Ishikawa (cell line): ENCODE measurements at regions not wholly inside any gene's neighbourhood (a gene's known extent, or its start where the extent isn't known, plus 50 kb on each side); places are given as distances from the start of the nearest gene placed in this dataset.

Experiments
- CEBPB ChIP-seq: IDR thresholded peaks from 2 replicates; pipeline ENCODE4 v1.6.1; 2012
- CREB1 ChIP-seq: IDR thresholded peaks from 2 replicates; pipeline ENCODE4 v1.6.1; 2012; ENCODE audit warnings: low read depth
- EGR1 ChIP-seq: IDR thresholded peaks from 2 replicates; pipeline ENCODE4 v1.6.1; 2012
- EP300 ChIP-seq: IDR thresholded peaks from 2 replicates; pipeline ENCODE4 v1.6.1; 2012; ENCODE audit warnings: borderline replicate concordance
- FOXM1 ChIP-seq: IDR thresholded peaks from 2 replicates; pipeline ENCODE4 v1.6.1; 2012; ENCODE audit warnings: low read depth, borderline replicate concordance
- MAX ChIP-seq: IDR thresholded peaks from 2 replicates; pipeline ENCODE4 v1.6.1; 2012
- NFIC ChIP-seq: IDR thresholded peaks from 2 replicates; pipeline ENCODE4 v1.6.1; 2012
- RAD21 ChIP-seq: IDR thresholded peaks from 2 replicates; pipeline ENCODE4 v1.6.1; 2012; ENCODE audit warnings: low read depth
- TAF1 ChIP-seq: IDR thresholded peaks from 2 replicates; pipeline ENCODE4 v1.6.1; 2012; ENCODE audit warnings: low read depth, mild to moderate bottlenecking
- TCF12 ChIP-seq: IDR thresholded peaks from 2 replicates; pipeline ENCODE4 v1.6.1; 2012; ENCODE audit warnings: low read depth
- TEAD4 ChIP-seq: IDR thresholded peaks from 2 replicates; pipeline ENCODE4 v1.6.1; 2012
- YY1 ChIP-seq: IDR thresholded peaks from 2 replicates; pipeline ENCODE4 v1.6.1; 2012; ENCODE audit warnings: low read depth
- ZBTB7A ChIP-seq: IDR thresholded peaks from 2 replicates; pipeline ENCODE4 v1.6.1; 2012; ENCODE audit warnings: low read depth
- TF ChIP-seq, protein P1 (sequence below): IDR thresholded peaks from 2 replicates; pipeline ENCODE4 v1.6.1; 2012
- TF ChIP-seq, protein P2 (sequence below): IDR thresholded peaks from 2 replicates; pipeline ENCODE4 v1.6.1; 2012; ENCODE audit warnings: low read depth, mild to moderate bottlenecking

DNA sequence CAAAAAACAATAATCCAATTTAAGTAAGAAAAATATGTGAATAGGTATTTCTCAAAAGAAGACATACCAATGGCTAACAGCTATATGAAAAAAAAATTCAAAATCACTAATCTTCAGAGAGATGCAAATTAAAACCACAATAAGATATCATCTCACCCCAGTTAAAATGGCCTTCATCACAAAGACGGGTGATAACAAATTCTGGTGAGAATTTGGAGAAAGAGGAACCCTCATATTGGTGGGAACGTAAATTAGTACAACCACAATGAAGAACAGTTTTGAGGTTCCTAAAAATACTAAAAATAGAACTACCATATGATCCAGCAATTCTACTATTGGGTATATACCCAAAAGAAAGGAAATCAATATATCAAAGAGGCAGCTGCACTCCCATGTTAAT is 94.3 kb downstream of the TMEM167A start:
- TF ChIP-seq MAX, result no peak
- TF ChIP-seq TEAD4, result no peak
- TF ChIP-seq TAF1, result no peak
- TF ChIP-seq EP300, result no peak
- TF ChIP-seq, protein P1, sequence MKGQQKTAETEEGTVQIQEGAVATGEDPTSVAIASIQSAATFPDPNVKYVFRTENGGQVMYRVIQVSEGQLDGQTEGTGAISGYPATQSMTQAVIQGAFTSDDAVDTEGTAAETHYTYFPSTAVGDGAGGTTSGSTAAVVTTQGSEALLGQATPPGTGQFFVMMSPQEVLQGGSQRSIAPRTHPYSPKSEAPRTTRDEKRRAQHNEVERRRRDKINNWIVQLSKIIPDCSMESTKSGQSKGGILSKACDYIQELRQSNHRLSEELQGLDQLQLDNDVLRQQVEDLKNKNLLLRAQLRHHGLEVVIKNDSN, result no peak

GRCh38 chr5:82976887-82977286 is 100.3 kb downstream of the TMEM167A start:
- TF ChIP-seq TEAD4, result 0 out of 2 replicates have a peak, but pooled peaks have one; percentile 26

DNA sequence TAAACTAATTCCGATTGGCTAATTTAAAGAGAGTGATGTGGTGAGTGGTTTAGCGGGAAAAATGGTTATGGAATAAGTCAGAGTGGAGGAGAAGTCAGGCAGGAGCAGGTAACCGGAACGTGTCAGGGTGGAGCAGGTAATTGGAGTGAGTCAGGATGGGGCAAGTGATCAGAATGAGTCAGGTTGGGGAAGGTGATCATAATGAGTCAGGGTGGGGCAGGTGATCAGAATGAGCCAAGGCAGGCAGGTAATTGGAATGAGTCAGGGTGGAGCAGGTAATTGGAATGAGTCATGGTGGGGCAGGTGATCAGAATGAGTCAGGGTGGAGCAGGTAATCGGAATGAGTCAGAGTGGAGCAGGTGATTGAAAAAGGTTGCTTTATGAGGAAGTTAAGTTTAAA is 101.4 kb downstream of the TMEM167A start:
- TF ChIP-seq CEBPB (no peak), RAD21 (no peak), FOXM1 (no peak), MAX (no peak), CREB1 (no peak), EP300 (no peak), NFIC (no peak), YY1 (no peak), TAF1 (no peak), TCF12 (no peak), ZBTB7A (no peak), EGR1 (no peak), TEAD4 (no peak)
- TF ChIP-seq, protein P1, result no peak
- TF ChIP-seq, protein P2, sequence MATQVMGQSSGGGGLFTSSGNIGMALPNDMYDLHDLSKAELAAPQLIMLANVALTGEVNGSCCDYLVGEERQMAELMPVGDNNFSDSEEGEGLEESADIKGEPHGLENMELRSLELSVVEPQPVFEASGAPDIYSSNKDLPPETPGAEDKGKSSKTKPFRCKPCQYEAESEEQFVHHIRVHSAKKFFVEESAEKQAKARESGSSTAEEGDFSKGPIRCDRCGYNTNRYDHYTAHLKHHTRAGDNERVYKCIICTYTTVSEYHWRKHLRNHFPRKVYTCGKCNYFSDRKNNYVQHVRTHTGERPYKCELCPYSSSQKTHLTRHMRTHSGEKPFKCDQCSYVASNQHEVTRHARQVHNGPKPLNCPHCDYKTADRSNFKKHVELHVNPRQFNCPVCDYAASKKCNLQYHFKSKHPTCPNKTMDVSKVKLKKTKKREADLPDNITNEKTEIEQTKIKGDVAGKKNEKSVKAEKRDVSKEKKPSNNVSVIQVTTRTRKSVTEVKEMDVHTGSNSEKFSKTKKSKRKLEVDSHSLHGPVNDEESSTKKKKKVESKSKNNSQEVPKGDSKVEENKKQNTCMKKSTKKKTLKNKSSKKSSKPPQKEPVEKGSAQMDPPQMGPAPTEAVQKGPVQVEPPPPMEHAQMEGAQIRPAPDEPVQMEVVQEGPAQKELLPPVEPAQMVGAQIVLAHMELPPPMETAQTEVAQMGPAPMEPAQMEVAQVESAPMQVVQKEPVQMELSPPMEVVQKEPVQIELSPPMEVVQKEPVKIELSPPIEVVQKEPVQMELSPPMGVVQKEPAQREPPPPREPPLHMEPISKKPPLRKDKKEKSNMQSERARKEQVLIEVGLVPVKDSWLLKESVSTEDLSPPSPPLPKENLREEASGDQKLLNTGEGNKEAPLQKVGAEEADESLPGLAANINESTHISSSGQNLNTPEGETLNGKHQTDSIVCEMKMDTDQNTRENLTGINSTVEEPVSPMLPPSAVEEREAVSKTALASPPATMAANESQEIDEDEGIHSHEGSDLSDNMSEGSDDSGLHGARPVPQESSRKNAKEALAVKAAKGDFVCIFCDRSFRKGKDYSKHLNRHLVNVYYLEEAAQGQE, result no peak

DNA sequence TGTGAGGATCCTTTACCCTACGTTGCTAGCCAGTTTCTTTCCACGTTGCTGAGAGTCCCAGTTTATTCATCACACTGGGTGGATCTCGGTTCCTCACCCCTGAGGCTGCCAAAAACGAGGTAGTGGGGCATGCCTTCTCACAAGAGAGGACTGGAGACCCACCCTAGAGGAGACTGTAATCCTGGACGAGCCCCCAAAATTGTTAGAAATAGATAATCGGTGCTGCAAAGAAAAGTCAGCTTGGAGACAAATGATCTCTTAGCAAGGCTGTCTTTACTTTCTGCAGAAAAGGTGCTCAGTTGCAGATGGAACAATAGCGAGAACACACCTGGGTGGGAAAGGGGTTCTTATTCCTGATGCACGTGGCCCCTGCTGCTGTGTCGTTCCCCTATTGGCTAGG is 101.8 kb downstream of the TMEM167A start:
- TF ChIP-seq, protein P1, result no peak
- TF ChIP-seq EP300, result no peak
- TF ChIP-seq, protein P2, result no peak
- TF ChIP-seq YY1, result no peak
- TF ChIP-seq TAF1, result no peak
- TF ChIP-seq EGR1, result no peak
- no peak for TF ChIP-seq ZBTB7A
- no peak for TF ChIP-seq CEBPB
- TF ChIP-seq TCF12, result no peak
- TF ChIP-seq FOXM1, result no peak
- no peak for TF ChIP-seq RAD21
- no peak for TF ChIP-seq NFIC
- TF ChIP-seq TEAD4, result no peak
- TF ChIP-seq CREB1, result no peak
- TF ChIP-seq MAX, result no peak

DNA sequence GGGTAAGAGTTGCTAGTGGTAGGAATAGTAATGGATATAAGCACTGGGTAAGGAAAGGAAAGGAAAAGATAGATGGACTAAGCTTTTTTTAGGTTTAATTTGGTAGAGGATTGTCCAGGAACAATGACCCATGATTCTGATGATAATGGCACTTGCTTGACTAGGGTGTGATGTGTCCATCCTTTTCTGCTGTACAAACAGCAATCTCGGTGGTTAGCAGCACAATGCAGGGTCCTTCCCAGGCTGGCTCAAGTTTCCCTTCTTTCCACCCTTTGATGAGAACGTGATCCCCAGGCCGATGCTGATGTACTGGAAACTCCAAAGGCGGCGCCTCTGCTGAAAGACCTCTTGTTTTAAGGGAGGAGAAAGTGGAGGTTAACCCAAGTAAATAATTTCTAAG is 105.3 kb downstream of the TMEM167A start:
- TF ChIP-seq FOXM1 (no peak), TEAD4 (no peak), NFIC (no peak), EGR1 (no peak), CREB1 (no peak), YY1 (no peak)
- TF ChIP-seq, protein P1, result no peak

DNA sequence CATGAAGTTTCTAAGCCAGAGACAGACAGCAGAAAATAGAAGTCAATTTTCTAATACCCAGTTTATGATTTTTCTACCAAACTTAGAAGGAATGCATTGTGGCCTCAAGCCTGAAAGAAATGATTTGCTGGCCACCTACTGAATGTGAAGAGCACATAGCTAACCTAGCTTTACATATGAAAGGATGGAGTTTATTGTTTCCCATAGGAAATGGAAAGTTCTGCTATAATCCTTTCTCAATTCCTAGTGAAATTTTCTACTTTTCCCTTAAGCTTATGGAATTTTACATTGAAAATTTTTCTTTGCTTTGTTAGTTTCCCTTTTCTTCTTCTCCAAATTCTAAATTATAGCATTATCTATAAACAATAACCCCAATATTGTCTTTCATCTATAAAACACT is 110.1 kb downstream of the TMEM167A start:
- TF ChIP-seq YY1 (no peak), EGR1 (no peak), FOXM1 (no peak), ZBTB7A (no peak), EP300 (no peak), CEBPB (no peak), TEAD4 (no peak), RAD21 (no peak), TAF1 (no peak), CREB1 (no peak), NFIC (no peak), MAX (no peak), TCF12 (no peak)
- TF ChIP-seq, protein P2, result no peak
- TF ChIP-seq, protein P1, result no peak
